Skeletal muscle cell (primary cell): ENCODE measurements at regions not wholly inside any gene's neighbourhood (a gene's known extent, or its start where the extent isn't known, plus 50 kb on each side); places are given as distances from the start of the nearest gene placed in this dataset.
"Not testable (repeated sequence)": the region's sequence is repeated elsewhere in the genome, so short reads cannot be mapped to it uniquely, and the experiment has no call there.

Source experiments
- DNase-seq: peaks from one replicate; pipeline ENCODE4 v3.0.0-alpha.2; 2010; ENCODE audit warnings: low read depth
- H3K4me3 ChIP-seq: 2 replicates; pipeline ENCODE4 v1.5.1; 2011; ENCODE audit warnings: low read depth, mild to moderate bottlenecking, control low read depth, low read length, moderate library complexity

DNA sequence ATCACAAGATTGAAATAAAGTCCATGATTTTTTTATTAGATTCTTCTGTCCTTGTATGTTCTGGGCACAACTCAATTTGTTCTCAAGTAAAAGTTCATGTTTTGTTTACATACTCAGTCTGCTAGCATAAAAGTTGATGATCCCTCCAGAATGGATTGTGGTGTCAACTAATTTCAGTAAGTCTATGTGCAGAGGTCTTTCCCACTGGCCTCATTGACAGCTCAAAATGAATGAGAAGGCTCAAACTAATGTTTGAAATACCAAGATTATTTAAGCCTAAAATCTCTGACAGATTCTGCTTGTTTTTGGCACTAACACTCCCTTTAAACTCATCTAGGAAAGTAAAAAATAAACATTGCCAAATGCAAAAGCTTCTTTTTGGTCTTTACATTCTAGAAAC is 561.2 kb upstream of the CNTNAP5 start:
- no peak overlapping the region for H3K4me3 ChIP-seq
- DNase-seq = no peak

DNA sequence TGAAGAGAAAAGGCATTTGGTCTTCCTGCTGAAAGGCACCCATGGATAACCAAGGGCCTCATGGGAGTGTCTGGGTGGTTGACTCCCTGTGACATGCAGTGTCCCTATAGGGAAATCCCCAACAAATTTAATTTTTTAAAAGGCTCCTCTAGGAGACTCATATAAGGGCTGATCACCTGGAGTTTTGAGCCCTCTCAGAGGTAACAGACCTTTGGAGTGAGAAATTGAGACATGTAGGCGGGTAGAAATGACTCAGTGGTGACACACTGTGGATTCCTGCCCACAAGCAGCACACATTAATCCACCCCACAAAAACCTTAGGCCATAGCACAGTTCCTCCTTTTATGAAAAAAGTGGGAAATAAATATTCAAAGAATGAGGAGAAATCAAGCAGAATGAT is 557.0 kb upstream of the CNTNAP5 start:
- no peak overlapping the region for H3K4me3 ChIP-seq
- DNase-seq = no peak

DNA sequence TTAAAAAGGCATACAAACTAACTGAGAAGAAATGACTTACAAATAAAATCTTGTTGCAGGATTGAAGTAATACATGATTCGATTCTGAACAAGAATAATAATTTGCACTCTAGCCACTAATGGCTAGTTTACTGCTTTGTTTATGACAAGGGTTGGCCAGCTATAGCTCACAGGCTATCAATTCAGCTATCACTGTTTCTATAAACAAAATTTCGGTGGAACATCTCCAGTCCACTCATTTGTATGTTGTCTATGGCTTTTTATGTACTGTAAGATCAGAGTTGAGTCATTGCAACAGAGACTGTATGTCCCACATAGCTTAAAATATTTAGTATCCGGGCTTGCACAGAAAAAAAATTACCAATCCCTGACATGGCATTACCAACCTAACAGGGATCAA is 543.7 kb upstream of the CNTNAP5 start:
- no peak for DNase-seq
- no peak overlapping the region for H3K4me3 ChIP-seq

DNA sequence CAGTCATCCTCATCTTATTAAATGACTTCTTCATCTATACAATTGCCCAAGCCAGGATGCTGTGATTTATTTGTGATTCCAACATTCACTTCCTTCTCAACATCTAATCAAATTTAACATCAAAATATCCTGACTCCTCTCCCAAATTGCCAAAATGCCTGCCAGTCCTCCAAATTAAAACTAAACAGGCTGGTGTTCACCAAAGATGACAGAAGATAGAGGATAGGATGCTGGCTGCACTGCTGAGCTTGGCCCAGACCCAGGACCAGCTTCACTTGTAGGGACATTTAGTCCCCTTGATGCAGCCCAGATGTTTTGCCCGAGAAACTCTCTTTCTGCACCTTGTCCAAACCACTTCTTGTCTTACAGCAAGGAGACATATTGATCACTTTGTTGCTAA is 540.0 kb upstream of the CNTNAP5 start:
- H3K4me3 ChIP-seq = no peak overlapping the region
- no peak for DNase-seq

DNA sequence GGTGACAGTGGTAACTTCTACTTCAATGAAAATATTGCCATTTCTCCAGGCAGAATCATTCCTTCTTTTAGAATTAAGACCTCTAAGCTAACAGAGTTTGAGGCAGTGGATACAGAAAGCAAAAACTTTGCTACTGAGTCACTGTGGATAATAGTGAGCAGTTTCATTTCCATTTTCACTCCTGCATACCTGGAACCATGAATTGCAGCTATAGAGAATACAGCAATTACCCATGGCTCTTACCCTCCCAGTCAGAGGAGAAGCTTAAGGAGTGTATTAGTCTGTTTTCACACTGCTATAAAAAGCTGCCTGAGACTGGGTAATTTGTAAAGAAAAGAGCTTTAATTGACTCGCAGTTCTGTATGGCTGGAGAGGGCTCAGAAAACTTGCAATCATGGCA is 531.4 kb upstream of the CNTNAP5 start:
- H3K4me3 ChIP-seq = no peak overlapping the region
- DNase-seq = no peak

DNA sequence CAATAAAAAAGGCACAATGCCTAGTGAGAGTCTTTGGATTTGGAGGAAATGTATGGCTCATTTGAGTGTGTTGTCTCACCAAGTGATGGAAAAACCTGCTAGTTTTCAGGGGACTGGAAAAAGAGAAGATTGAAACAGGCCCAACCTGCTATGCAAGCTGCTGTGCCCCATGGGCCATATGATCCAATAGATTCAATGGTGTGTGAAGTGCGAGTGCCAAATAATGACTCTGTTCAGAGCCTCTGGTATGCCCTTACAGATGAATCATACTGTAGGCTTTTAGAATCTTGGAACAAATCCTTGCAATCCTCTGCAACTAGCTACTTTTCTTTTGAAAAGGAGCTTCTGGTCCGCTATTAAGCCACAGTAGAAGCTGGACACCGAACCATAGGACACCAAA is 529.8 kb upstream of the CNTNAP5 start:
- no peak for DNase-seq
- no peak overlapping the region for H3K4me3 ChIP-seq

DNA sequence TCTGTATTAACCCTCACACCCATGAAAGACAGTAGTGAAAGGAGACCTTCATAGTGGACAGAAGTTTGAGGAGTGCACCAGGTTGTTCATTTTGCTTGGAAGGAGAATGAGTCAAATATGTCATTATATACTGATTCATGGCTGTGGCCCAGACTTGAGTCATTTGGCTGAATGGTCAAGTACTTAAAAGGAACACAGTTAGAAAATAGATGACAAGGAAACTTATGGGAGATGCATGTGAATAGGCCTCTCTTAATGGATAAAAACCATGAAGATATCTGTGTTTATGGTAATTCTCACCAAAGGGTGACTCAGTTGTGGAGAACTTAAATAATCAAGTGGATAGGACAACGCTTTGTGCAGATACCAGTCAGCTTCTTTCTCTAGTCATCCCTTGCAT is 524.7 kb upstream of the CNTNAP5 start:
- no peak for DNase-seq
- H3K4me3 ChIP-seq = no peak overlapping the region

DNA sequence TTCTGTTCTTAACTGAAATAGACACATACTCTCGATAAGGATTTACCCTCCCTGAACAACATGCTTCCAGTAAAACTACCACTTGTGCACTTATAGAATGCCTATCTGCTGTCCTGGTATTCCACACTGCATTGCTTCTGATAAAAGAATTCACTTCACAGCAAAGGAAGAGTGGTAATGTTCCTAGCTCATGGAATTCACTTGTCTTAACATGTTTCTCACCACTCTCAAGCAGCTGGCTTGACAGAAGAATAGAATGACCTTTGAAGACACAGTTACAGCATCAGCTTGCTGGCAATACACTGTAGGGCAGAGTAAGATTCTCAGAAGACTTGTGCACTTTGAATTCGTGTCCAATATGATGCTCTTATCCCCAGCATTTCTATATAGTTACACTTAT is 524.1 kb upstream of the CNTNAP5 start:
- H3K4me3 ChIP-seq = no peak overlapping the region
- peak; percentile 33 for DNase-seq

DNA sequence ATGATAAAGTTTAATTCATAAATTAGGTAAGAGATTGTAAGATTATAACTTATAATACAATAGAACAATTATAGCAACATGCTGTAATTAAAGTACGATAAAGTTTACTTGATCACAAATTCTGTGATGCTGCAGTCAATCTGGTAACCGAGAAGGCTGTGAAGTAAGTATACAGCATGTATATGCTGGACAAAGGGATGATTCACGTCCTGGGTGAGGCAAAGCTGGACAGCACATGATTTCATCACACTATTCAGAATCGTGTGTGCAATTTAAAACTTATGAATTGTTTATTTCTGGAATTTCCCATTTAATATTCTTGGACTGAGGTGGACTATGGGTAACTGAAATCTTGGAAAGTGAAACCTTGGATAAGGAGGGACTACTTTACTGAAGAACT is 522.2 kb upstream of the CNTNAP5 start:
- no peak overlapping the region for H3K4me3 ChIP-seq
- DNase-seq = peak; percentile 56

DNA sequence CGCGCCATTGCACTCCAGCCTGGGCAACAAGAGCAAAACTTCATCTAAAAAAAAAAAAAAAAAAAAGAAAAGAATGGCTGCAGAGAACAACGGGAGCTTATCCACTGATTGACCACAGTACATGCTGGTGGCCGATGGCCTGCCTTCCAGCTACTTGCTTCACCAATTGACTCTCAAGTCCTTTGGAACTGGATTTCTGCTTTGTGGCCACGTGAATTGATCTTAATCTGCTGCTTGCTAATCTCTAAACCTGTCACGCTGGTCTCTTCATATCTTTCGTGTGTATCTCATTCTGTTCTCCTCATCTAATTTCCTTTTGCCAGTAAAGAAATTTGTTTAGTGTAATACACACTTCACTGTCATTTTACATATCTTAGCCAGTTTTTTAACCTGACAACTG is 512.5 kb upstream of the CNTNAP5 start:
- DNase-seq = no peak
- H3K4me3 ChIP-seq = no peak overlapping the region

DNA sequence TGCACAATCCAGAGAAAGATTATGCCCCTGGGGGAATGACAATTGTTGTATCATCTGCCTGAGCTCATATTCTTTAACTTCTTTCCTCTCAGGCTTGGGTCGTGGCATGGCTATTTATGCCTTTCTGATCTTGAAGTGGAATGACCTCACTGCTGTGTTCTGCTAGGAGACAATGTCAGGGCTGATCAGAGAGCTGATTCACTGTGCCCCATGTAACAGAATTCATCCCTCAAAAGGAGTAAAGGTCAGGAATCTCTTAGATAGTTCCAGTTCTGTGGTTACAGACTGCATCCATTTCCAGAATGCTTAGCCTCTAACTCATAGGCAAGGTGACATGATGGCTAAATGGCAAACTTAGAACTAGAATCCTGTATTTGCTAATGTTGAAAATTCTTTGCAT is 511.7 kb upstream of the CNTNAP5 start:
- H3K4me3 ChIP-seq = no peak overlapping the region
- peak; percentile 65 for DNase-seq

DNA sequence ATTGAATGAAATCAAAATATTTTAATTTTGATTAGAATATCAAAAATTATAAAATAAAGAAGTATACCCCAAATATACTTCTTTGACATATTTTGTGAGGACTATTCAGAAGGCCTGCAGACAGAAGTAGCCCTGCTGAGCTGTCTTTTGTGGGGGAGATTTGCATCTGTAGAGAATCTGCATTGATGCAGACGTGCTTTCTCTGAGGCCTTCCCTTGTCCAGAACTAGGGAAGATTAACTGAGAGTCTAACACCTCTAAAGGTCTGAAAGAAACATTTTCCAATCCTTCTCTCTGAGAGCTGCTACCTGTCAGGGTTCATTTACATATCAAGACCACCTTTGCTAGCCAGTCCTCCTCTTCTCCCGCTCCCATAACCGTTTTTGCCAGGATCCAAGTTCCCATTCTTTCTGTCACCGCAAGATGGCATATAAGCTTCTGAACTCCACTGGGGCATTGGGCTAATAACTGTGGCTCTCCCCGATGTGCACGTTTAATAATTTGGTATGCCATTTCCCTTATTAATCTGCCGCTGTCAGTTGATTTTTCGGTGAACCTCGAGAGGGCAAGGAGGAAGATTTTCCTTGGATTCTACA is 510.4 kb upstream of the CNTNAP5 start:
- no peak for DNase-seq

DNA sequence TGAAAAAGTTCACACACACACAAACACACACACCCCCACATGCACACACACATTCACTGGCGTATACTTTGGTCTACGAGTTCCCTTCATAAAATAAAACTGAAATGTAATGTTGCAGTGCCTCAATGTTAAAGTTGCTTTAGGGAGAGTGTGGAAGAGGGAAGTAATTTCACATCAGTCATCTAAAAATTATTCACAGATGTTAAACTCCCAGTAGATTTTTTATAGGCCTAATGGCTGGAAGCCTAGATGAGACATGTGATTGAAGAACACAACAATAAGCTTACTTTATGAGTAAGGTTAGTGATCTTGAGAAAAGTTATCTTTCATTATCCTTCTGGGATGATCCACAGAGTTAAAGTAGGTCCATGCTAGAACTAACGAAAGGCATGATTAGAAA is 506.7 kb upstream of the CNTNAP5 start:
- DNase-seq = peak; percentile 47
- H3K4me3 ChIP-seq = no peak overlapping the region

More for the DNA sequence above, 510.4 kb upstream of the CNTNAP5 start:
- H3K4me3 ChIP-seq = no peak overlapping the region

DNA sequence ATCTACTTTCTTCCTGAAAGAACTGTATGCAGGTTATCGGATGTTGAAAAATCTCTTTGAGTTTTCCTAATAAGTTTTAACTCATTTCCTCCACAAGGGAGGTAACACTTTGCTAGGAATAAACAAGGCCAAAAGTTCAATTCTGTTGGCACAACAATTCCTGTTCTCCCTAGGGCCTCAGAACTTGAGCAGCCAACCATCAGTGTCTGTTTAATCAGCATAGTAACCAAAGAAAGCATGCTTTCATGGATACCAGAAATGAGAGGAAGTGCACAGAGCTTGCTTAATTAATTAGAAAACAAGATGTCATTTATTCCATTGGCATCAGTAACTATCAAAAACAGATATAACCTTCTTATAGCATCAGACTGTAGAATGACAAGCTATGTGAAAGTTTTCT is 503.2 kb upstream of the CNTNAP5 start:
- no peak for DNase-seq
- H3K4me3 ChIP-seq = no peak overlapping the region

DNA sequence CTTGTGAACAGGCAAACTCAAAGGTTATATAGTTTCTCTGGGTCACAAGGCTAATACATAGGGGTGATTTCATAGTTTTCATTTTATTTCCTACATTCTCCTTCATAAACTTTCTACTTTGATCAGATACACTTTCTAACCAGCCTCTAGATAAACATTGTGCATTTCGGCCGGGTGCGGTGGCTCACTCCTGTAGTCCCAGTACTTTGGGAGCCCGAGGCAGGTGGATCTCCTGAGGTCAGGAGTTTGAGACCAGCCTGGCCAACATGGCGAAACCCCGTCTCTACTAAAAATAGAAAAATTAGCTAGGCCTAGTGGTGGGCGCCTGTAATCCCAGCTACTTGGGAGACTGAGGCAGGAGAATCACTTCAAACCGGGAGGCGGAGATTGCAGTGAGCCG is 502.6 kb upstream of the CNTNAP5 start:
- not testable (repeated sequence) for DNase-seq, H3K4me3 ChIP-seq

DNA sequence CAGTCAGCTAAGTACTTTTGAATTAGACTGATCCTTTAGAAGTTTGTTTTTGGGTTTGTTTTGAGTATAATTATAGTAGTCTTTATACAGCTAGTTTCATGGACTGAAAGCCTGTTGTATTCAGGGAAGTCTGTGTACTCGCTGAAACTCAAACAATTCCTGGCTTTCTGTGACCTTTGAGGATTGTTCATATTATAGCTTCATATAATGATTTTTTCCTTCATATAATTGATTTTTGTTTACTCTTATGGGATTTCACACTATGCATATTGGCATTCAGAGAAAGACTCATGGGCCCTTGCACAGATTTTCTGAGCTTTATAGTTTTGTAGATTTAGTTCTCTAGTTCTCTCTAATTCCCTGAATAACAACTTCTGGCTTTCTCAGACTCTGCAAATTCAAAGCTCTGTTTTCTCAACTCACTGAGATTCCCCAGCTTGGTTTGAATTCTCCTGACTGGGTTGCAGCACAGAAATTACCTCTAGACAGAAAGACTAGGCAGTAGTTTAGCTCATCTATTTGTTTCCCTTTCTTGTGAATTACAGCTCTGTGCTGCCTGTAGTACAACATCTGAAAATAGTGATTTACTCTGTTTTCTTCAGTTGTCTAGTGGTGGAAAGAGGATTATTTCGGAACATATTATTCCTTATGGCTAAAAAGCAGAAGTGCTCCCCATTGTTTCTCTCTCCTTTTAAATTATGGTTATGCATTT is 495.9 kb upstream of the CNTNAP5 start:
- H3K4me3 ChIP-seq = no peak overlapping the region
- no peak for DNase-seq

DNA sequence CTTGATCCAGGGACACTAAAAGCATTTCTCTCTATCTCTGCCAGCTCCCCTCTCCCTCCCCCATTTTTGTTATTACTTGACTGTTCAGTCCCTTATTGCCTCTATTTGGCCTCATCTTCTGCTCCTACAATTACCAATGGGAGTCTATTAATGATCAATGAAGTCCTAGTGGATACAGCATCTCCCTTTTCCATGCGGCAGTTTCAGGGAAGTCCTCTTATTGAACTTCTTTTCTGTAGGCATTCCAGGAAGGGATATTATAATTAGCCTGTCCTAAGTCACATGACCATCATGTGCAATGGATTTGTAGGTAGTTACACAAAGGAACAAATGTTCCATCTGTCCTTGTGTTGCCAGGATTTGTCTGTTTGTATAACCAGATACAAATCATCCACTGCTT is 495.1 kb upstream of the CNTNAP5 start:
- no peak for DNase-seq
- no peak overlapping the region for H3K4me3 ChIP-seq

DNA sequence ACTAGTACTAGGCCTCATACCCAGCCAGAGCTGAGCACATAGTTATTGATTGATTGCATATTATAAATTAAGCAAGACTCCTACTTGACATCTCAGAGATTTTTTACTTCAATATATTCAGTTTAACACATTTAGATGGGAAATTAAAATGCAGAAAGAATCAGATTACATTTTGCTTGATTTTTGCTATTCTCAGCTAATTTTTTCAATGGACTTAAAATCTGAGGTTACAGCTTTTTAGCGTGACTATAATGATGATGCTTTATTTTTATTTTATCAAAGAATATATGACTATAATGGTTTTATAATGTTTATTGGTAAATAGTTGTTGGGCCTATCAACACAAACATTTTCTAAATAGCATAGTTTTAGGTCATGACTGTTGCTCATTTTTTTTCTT is 493.0 kb upstream of the CNTNAP5 start:
- H3K4me3 ChIP-seq = no peak overlapping the region
- DNase-seq = no peak

DNA sequence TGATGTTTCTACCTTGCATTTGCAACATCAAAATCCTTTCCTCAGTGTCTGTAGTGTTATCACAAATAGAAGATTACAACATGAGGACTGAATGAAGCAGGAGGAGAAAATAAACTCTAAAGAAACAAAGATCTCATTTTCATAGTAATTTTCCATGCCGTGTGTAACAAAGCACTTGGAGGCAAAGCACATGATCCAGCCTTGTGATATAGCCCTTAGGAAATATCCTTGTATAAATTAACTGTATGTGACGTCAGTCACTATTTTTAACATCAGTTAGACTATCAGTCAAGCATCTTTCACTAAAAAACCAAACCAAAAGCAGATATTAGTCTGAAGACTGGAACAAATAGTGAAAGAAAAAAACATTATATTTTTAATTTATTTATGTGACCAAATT is 492.1 kb upstream of the CNTNAP5 start:
- H3K4me3 ChIP-seq = no peak overlapping the region
- DNase-seq = no peak

DNA sequence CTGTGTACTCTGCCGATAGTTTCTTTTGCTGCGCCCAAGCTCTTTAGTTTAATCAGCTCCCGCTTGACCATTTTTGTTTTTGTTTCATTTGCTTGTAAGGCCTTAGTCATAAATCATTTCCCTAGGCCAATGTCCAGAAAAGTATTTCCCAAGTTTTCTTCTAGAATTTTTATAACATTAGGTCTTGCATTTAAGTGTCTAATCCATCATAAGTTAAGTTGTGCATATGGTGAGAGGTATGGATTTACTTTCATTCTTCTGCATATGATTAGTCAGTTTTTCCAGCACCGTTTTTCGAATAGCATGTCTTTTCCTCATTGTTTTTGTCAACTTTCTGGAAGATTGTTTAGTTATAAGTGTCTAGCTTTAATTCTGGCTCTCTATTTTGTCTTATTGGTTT is 484.8 kb upstream of the CNTNAP5 start:
- no peak overlapping the region for H3K4me3 ChIP-seq
- no peak for DNase-seq

DNA sequence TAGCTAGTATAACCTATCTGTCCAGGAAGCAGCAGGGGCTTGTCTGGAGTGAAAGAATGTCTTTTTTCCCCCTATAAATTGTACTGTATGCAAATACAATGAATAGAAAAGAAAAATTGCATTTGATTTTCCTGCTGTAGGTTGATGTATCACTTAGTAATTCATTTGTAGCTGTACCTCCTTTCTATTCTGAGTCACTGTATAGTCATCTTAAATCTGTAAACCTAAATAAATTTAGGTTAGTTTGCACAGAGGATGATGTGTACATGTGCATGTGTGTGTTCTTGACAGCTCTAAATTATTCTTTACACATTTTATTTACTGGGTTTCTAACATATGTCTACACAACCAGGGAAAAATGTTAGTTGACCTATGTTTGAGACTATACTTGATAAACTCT is 478.7 kb upstream of the CNTNAP5 start:
- no peak for DNase-seq
- H3K4me3 ChIP-seq = no peak overlapping the region

DNA sequence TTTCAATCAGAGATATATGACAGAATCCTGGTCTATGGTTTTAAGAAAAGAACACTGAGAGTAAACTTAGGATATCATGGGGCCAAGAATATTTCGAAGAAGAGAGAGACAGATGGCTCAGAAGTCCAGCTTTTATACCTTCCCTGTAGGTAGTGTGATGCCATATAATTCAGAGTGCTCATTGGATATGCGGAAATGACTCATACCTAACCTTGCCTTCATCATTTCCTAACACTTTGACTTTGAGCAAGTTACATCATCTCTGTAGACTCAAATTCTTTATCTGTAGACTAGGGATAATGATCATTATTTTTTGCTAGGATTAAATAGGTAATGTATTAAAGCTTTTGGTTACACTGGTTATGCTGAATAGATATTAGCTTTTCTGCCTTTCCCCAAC is 461.6 kb upstream of the CNTNAP5 start:
- H3K4me3 ChIP-seq = no peak overlapping the region
- no peak for DNase-seq
